DMS153 treated with DMSO at 0.1 percent for 48 hours (cell line): ENCODE measurements at regions not wholly inside any gene's neighbourhood (a gene's known extent, or its start where the extent isn't known, plus 50 kb on each side); places are given as distances from the start of the nearest gene placed in this dataset.

ENCODE experiments used
- DNase-seq: peaks from one replicate; lab custom pipeline; 2025; ENCODE audit not compliant: unreplicated experiment; lab: John Stamatoyannopoulos, UW

DNA sequence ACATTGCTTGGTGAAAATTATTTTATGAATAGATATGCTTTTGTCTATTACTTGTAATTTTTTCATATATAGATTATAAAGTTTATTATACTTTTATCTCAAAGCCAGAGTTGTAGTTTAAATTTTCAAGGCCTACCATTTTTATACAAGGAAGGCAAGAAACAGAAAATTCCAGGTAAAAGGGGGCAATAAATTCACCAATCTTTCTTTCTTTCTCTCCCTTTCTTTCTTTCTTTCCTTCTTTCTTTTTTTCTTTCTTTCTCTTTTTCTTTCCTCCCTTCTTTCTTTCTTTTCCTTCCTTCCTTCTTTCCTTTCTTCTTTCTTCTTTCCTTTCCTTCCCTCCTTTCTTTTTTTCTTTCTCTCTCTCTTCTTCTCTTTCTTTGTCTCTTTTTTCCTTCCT lies 529.4 kb downstream of the PCDH17 start:
- DNase-seq: no peak

DNA sequence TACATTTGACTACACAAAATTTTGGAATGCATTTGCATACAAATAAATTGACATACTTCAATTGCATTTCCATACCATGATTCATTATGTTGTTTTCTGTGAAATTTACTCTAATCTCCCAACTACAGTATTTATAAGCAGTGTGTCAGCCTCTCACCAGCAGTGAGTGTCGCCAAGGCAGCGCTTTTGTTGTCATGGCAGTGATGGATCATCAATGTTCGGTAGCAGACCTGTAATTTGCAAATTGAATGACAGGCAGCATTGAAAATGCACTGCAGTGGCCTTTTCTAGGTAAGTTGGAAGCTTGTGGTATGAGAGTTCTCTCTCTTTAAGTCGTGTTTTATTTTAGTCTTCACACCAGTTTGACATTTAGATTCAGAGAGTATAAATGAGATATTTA lies 534.1 kb downstream of the PCDH17 start:
- no peak for DNase-seq

DNA sequence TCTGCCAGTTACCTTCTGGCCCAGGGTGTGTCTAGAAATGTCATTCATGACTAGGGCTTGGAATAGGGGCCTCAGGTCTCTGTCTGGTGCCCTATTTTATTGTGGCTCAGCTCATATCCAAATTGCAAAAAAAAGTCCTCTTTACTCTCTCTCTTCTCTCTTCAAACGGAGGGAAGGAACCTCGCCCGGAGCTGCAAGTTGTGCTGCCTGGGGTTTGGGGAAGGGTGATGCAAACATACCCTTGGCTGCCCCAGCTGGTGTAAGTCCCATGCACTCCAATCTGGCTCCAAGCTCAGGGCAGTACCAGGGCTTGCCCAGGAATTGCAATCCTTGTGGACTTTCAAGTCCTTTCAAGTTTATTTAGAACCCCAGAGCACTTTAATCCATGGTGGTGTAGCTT lies 549.6 kb downstream of the PCDH17 start:
- DNase-seq: no peak

DNA sequence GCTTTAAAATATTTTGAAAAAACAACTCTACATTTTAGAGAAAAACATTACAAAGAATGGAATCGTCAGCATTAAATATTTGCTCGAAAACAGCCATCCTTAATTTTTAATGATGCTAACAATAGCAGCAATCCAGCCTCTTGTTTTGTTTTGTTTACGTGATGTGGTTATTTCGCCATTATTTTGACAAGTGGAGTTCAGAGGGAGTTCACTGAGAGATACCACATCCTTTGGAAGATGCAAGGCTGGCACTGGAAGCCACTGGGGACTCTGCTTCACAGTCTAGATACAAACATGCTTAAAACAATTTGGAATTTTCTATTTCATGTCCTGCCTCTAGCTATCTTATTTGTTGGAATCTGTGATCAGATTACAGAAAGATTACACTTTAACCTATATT lies 556.3 kb downstream of the PCDH17 start:
- DNase-seq: no peak

DNA sequence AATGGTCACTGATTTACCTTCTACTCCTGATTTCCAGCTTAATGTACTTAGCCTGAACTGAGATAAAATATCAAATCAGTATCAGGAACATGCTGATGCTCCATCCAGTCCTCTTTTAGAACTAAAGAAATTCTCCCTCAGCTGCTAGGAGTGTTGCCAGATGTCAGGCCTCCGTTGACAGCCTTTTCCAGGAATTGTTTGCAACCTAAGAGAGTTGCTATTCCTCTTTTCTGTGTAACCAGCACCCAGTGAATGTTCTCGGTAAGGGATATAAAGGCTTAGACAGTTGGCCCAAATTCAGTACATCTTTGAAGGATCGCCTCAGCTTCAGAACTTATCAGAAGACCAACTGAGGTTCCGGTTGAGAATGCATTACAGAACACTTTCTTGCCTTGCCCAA lies 559.0 kb downstream of the PCDH17 start:
- DNase-seq: no peak

DNA sequence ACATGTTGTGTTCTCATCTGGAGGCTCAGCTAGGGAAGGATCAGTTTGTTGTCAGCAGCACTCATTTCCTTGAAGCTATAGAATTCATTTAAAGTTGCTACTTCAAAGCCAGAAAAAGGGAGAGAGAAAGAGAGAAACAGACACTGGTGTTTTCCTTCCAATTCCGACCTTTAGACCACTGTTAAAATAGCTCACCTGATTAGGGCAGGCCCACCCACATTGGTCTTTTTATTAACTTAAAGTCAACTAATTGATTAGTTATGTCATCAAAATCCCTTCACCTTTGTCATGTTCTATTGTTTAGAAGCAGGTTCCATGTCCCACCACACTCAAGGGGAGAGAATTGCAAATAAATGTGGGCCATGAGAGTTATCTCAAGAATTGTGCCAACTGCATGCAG lies 560.2 kb downstream of the PCDH17 start:
- no peak for DNase-seq

DNA sequence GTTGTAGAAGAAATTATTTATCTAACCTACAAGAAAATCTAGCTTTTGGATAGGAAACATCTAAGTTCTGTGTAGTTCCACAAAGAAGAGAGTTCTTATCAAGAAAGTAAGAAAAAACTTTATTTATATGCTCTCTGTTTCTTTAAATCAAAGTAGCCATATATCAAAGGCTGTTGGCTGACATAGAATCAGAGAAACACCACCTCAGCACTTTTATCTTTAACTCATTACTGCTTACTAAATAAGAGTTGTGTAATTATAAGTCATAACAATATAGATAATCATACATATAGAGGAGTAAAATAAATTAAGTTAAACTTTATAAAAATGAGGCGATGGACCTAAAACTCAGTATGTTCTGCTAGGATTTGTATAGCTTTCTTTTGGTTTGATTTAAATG lies 570.6 kb downstream of the PCDH17 start:
- no peak for DNase-seq

DNA sequence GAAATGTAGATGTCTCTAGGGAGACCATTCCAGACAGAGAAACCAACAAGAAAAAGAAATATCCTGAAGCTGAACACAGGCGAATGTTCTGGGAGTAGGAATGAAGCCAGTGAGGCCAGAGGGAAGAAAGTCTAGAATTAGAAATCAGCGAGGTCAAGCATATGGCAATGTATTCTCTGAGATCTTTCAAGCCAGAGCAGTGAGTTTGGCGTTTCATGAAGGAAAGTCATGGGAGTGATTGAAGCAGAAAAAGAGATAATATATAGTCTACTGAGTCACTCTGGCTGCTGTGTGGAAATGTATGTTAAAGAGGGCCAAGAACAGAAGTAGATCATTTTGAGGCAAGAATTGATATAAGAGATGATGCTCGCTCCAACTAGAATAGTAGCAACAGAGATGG lies 576.0 kb downstream of the PCDH17 start:
- no peak for DNase-seq

DNA sequence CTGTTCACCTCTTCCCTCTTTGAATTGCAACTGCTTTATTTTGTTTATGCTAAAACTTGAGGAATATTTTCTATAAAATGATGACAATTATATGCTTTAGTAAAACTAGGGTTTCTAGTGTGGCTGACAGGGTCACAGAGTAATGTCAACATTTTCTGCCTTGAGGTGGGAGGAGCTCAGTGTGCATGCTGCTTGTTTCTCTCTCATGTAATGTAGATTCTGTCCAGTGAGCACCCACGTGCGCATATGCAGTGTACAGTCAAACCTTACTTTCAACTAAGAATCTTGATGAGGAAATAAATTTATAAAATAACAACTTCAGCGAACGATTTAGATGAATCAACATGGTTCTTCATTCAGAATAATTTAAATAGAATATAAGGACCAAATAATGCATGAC lies 603.9 kb downstream of the PCDH17 start:
- DNase-seq: no peak

DNA sequence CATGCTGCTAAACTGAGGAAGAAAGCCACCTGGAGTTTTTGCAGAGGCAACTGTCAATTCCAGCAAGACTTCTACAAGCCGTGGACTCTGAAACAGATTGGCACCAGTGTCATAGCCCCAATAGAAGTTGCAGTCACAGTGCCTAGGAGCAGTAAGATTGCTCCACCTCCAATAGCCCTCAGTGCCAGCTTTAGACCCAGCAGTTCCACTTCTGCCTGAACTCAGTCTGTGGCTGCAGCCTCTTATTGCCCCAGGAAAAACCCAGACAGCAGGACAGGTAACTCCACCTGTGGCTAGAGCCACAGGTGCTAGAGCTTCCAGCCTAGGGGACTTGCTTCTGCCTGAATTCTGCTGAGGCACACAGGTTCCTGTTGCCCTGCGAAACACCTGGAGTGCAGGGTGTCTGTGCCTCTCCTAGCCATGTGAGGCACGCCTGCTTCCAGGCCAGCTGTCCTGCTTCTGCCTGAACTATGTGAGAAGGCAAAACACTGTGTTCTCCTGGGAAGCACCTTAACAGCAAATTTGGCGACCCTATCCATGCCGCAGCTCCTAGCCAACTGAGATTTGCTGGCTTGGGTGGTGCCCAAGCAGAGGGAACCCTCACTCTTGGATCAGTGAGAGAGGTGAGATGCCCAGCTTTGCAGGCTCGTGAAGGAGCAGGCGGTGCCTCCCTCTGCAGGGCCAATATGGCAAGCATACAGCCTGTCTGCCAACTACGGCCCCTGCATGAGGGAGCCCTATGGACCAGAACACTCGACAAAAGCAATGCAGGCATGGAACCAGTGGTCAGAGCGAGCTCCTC lies 607.6 kb downstream of the PCDH17 start:
- DNase-seq: no peak

DNA sequence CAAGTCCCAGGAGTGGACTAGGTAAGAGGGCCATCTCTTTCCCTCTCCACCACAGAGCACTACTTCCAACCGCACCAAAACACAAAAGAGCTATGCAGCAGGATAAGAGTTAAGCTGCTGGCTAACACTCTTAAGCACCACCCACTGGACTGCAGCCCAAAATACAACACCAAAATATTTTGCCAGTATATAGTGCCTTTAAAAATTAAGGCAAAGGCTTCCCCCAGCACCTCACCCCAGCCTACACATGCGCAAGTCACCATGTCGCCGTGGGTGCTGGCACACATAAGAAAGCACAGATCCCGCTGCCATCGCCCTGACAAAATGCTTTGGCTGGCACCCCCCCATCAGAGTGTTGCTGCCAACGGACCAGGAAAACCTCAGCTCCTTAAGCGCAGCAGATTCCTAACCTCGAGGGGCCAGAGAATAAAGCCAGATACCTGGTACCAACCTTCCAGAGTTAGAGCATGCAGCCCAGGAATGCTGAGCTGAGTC lies 608.3 kb downstream of the PCDH17 start:
- DNase-seq: no peak

DNA sequence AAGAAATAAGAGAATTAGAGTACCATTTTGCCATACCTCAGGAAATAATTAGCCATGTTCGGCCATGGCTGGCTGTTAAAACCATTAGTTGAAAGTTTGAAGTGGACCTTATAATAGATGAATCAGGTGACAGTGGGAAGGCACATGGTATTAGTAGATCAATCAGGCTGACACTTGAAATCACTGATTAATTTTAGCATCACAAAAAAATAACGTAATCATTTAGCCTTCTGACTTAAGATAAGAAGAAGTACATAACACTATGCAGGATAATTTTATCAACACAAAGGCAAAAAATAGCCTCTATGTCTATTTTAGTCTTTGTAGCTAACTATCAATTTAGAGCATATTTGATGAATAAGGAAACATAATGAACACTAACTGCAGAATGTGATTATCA lies 615.5 kb downstream of the PCDH17 start:
- DNase-seq: no peak

DNA sequence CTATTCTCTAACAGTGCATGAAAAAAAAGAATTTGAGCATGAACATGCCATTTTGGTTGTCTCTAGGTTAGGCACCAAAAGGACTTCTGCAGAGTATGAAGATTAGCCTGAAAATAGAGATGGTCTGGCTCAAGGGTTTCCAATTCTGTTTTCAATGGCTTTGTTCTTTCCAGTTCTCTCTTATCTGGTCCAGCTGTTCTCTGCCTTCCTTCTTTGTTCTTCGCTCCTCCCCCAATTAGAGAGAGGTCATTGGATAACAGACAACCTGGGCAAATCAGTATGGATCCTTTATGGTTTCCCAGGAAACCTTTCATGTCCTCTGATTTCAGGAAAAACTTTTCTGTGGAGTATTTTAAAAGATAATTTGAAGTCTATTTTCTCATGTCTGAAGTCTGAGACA lies 623.4 kb downstream of the PCDH17 start:
- no peak for DNase-seq

DNA sequence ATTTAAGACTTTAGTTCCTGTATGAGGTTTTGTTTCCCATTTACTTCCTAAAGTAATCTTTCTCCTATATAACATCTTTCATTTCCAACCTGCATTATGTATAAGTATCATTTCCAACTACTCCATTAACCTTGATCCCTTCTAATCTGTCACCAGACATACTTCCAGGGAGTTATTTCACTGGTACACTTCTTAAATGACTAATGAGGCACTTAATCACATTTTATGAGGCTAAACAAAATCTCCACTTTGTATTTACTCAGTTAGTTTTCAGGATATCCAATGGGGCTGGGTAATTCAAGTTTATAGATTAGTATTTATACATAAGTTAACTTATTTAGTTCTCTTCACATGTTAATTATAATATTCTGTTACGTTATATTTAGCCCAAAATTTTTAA lies 634.7 kb downstream of the PCDH17 start:
- no peak for DNase-seq

DNA sequence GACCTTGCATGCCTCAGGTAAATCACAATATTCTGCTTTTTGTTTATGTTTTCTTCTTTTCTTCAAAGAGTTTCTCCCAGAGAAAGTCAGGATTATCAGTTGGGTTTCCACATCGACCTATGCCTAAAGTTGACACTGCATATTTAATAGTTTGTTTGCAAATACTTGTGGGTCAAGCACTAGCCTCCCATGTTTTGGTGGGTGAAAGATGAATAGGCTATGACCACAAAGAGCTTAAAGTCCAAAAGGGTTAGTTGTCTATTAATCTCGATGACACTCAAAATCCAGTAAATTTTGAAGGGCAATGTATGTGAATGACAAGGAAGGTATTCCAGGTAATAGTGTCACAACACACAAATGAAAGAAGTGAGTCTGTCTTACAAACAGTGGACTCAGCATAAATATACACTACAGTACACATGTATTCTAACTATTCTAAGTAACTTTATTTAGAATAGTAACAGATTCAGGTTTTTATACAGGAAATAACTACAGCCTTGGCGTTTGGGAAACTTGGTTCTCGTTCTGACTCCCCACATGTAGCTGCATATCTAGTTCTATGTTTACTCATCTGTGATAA lies 667.1 kb downstream of the PCDH17 start:
- DNase-seq: no peak

DNA sequence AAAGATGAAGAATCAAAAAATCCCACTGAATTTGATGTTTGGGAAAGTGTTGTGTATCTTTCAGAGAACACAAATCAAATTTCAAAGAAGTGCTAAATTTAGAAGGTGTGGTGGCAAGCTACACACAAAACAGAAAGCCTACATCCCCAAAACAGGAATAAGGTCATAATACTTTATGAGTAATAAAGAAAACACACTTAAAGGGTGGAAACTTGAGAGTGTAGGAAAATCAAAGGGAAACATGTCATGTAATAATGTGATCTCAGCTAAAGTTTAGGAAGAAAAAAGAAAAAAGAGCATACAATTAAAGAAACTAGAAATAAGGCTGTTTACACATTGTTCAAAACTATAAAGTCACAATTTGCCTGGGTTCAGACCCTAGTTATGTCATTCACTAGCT lies 668.7 kb downstream of the PCDH17 start:
- DNase-seq: no peak

DNA sequence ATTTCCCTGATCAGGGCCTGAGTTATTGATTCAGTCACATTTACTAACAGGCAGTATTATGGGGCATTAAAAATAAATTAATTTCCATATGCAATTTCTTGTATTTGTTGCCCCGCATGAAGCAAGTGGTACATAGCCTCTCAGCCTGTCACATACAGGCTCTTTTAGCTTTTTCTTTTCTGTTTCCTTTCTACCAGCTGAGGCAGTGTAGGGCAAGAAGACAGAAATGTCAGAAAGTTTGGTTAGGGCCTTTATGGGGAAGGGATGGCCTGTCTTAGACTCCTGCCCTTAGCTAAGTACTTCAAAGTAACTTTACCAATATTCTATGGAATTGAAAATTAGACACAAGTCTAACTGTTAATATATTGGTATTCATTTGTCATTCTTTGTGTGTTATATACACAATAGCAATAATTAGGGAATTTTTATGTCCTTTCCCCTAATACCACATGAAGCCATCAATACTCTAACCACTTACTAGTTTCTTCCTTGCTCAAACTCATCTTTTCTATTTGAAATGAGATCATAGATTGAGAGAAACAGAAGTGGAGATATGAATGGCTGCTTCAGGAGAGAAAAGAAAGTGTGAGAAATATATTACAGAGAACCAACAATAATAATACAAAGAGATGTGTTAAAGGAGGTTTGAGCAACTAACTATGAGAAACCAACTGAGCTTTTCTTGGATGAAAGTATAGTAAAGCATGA lies 669.6 kb downstream of the PCDH17 start:
- no peak for DNase-seq

DNA sequence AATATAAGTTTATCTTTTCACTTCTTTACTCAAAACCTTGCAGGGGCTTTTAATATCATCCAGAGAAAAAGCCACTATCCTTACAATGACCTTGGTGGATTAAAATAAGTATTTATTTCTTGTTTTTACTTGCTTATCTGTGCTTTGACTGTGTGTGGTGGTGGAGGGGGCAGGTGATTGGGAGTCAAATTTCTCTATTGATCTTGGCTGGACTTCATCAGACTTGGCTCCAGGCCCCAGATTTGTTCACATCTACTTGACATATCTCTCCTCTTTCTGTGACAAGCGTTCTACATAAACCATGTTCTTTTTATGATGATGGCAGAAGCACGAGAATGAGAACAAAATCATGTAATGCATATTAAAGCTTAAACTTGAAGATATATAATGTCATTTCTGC lies 670.8 kb downstream of the PCDH17 start:
- no peak for DNase-seq

DNA sequence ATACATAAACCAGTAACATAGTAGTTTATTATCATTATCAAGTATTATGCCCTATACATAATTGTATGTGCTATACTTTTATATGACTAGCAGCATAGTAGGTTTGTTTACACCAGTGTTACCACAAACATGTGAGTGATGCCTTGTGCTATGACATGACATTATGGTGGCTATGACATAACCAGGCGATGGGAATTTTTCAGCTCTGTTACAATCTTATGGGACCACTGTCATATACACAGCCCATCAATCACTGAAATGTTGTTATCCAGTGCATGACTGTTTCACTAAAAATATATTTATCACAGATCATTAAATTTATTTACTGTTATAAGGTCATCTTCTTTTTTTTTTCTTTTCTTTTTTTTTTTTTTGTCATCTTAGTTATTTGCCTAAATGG lies 674.5 kb downstream of the PCDH17 start:
- DNase-seq: no peak

DNA sequence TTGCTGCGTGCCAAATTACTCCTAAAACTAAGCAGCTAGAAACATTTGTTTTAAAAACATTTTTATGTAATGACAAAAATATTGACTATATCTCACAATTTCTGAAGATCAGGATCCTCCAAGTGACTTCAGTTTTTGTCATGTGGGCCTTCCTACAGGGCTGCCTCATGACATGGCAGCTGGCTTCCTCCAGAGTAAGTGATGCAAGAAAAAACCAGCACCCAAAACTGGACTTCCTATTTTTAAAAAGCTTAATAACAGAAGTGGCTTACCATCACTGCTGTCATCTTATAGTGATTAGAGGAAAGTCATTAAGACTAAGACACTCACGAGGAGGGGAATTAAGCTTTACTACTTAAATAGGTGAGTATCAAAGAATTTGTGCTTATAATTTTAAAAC lies 681.7 kb downstream of the PCDH17 start:
- DNase-seq: no peak

DNA sequence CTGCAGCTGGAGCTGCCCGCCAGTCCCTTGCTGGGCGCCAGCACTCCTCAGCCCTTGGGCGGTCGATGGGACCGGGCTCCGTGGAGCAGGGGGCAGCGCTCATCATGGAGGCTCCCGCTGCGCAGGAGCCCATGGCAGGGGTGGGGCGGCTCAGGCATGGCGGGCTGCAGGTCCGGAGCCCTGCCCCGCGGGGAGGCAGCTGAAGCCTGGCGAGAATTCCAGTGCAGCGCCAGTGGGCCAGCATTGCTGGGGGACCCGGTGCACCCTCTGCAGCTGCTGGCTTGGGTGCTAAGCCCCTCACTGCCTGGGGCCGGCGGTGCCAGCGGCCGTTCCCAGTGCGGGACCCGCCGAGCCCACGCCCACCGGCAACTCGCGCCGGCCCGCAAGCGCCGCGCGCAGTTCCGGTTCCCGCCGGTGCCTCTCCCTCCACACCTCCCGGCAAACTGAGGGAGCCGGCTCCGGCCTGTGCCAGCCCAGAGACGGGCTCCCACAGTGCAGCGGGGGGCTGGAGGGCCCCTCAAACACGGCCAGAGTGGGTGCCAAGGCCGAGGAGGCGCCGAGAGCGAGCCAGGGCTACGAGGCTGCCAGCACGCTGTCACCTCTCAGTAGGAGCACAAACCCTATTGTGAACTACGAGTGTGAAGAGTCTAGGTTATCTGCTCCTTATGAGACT lies 687.1 kb downstream of the PCDH17 start:
- DNase-seq: no peak

DNA sequence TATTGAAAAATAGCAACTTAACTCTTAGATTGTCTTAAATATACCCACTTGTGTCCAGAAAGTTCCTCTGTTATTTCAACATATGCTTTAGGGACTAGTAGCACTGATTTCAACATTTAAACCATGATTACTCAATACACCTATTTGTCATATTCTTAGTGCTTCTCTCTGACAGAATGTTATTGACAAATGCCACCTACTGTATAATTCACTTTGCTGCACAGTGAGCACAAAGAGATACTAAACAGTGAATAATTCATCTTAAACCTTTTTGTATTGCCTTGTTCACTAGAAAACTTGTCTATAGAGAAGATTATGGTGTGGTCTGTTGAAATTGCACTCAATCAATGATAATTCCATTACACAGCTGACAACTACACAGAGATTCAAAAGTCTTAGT lies 692.6 kb downstream of the PCDH17 start:
- DNase-seq: no peak
